Left lung (tissue), 4 donors: ENCODE measurements at regions not wholly inside any gene's neighbourhood (a gene's known extent, or its start where the extent isn't known, plus 50 kb on each side); places are given as distances from the start of the nearest gene placed in this dataset.

ENCODE experiments used
- ATAC-seq: fragments of 200-7000 bp; cut with Tn5 transposase; one replicate; pipeline ENCODE4 v1.9.1; 2020; ENCODE audit warnings: moderate library complexity
- DNase-seq, 4 donors: peaks; one replicate each; pipeline ENCODE4 v3.0.0-alpha.2; 2013 to 2020
- H3K27ac ChIP-seq, 2 donors: fragments of 200-600 bp; sonication (generic) in 1 of 2; one replicate each; pipeline versions ENCODE4 v1.5.0 to v1.8.0; 2020 to 2021
- H3K27me3 ChIP-seq, 2 donors: fragments of 200-600 bp; sonication (generic) in 1 of 2; one replicate each; pipeline versions ENCODE4 v1.5.0 to v1.8.0; 2020 to 2021
- H3K36me3 ChIP-seq, 2 donors: fragments of 200-600 bp; sonication (generic) in 1 of 2; one replicate each; pipeline versions ENCODE4 v1.5.0 to v1.8.0; 2020 to 2021
- H3K4me1 ChIP-seq, 2 donors: fragments of 200-600 bp; one replicate each; pipeline ENCODE4 v1.8.0; 2021
- H3K4me3 ChIP-seq, 2 donors: fragments of 200-600 bp; sonication (generic) in 1 of 2; one replicate each; pipeline versions ENCODE4 v1.5.0 to v1.8.0; 2020 to 2021; ENCODE audit warnings: mild to moderate bottlenecking in 1 of 2
- H3K9me3 ChIP-seq, 2 donors: fragments of 200-600 bp; sonication (generic) in 1 of 2; one replicate each; pipeline versions ENCODE4 v1.5.0 to v1.8.0; 2020 to 2021
- CTCF ChIP-seq, 2 donors: fragments of 200-600 bp; sonication (generic) in 1 of 2; IDR thresholded peaks; one replicate each; pipeline versions ENCODE4 v1.5.0 to v1.8.0; 2021; ENCODE audit warnings: antibody characterized with exemption in 2 of 2
- intact Hi-C, 2 donors: fragments of 100-400 bp; cut with DNase I; formaldehyde crosslinking; loops; one replicate each; pipeline versions ENCODE4 v1.11.2 to v1.14.2; 2022
- donor health status: DM: no; HTN: yes; CAD: no.
- donor health status: DM: no; HTN: no; CAD: no.

DNA sequence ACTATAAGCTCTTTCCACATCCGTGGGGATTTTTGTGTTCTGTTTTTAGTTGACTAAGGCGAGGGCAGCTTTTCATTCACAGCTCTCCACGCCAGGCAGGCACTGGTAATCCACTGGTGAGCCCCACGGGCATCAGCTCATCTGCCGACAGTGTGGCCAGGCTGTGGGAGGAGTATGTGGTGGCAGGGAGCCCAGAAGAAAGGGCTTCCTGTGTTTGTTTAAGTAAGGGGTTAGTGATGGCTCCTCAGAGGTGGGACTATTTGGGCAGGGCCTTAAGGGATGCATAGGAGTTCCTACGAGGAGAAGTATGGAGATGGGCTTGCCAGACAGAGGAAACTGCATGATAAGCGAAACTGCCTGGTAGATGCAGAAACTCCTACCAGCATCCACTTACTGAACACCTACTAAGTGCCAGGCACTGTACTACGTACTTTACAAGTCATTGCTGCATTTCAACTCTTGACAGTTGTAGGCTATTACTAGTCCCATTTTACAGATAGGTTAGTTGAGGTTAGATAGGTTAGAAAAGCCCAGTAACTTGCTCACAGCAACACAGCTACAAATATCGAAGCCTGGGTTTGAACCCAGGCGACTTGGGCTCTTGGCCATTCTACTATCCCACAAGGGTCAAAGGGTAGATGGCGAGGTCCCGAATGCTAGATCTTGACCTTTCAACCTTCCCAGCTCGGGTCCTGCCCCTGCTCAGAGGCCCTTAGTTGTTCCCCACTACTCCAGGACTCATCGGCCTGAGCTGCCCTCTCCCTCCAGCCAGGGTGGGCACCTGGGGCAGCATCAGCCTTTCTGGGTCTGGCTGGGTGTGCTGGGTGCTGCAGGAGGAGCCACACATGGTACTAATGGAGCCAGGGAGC, 55.1 kb downstream of the CEBPB start:
- DNase-seq (no peak), ATAC-seq (no peak)
- intact Hi-C loops: no loop called here
- no peaks in the 10 kb centered on the region for H3K36me3 ChIP-seq
- H3K27ac ChIP-seq: no peak overlapping the region
- H3K4me1 ChIP-seq: peaks cover 0 to 14% of the 10 kb centered on the region in 2 donors
- no peak overlapping the region for H3K4me3 ChIP-seq
- TF ChIP-seq CTCF (IDR thresholded peaks at IDR 0.05): no peak
- no peaks in the 10 kb centered on the region for H3K27me3 ChIP-seq
- H3K9me3 ChIP-seq: no peaks in the 10 kb centered on the region

DNA sequence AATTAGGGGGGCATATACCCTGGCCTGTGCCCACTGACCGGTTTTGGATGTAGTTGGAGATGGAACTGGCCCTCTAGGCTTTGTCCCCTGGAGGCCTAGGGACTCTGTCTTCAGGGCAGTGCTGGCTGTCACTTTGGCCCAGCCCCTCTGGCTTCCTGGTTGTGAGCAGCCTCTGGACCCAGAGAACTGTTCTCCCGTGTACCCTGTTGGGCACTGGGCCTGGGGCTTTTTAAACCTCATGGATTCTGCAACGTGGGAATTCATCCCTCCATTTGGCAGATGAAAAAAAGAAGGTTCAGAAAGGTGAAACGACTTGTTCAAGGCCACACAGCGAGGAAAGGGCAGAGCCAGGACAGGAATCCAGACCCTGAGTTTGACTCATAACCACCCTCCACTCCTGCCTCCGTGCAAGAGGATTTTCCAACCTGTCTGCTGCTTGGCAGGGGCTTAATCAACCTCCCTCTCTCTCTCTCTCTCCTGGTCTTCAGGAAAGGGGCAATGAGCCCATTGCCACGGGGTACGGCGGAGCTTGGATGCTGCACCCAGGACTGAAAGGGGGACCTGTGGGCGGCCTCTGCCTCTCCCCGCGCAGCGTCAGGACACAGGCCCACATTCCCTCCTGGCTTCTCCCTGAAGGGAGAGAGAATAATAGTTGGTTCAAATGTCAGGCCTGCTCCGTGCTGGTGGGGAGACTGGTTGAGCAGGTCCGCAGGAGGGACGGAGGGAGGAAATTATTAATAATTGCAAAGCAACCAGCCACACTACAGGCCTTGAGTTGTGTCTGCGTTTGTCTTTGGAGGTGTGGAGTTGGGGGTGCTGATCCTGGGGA, 56.0 kb downstream of the CEBPB start:
- no peaks in the 10 kb centered on the region for H3K36me3 ChIP-seq
- no peaks in the 10 kb centered on the region for H3K27me3 ChIP-seq
- H3K4me3 ChIP-seq: no peak overlapping the region
- H3K4me1 ChIP-seq: peaks cover 0 to 14% of the 10 kb centered on the region in 2 donors
- H3K9me3 ChIP-seq: no peaks in the 10 kb centered on the region
- DNase-seq: peak in 1 of 4 donors; percentile 71
- ATAC-seq: no peak
- intact Hi-C loops: no loop called here
- no peak overlapping the region for H3K27ac ChIP-seq
- TF ChIP-seq CTCF (IDR thresholded peaks at IDR 0.05): no peak

GRCh38 chr20:50247196-50248094, 56.8 kb downstream of the CEBPB start:
- intact Hi-C loops: no loop called here
- TF ChIP-seq CTCF (IDR thresholded peaks at IDR 0.05): no peak
- no peaks in the 10 kb centered on the region for H3K9me3 ChIP-seq
- no peak overlapping the region for H3K27ac ChIP-seq
- no peaks in the 10 kb centered on the region for H3K27me3 ChIP-seq
- H3K4me1 ChIP-seq: peaks cover 0 to 19% of the 10 kb centered on the region in 2 donors
- no peak for ATAC-seq
- H3K36me3 ChIP-seq: no peaks in the 10 kb centered on the region
- no peak for DNase-seq
- no peak overlapping the region for H3K4me3 ChIP-seq

DNA sequence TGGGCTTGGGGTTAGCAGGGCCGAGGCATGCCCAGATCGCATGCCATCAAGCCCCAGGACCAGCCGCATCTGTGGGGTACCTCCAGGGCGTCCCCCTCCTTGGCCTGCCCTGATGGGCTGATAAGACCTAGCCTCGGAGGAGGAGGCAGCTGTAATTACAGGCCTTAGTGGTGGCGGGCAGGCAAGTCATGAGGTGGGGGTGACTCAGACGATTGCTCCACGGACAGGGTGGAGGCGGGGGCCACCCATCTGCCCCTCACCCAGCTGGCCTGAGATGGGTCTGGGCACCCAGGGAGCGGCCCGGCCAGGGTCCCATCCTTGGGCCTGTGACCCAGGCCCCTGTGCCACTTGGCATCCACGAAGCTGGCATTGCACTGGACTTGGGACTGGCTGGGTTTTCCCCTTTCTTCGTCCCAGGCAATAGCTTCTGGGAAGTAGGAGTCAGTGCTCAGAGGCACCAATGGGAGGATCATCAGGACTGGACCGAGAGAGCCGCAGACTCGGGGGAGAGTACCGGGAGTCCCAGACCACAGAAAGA, 57.5 kb downstream of the CEBPB start:
- Histone ChIP-seq H3K27me3 (no peaks in the 10 kb centered on the region), H3K27ac (no peak overlapping the region), H3K36me3 (no peaks in the 10 kb centered on the region), H3K9me3 (no peaks in the 10 kb centered on the region), H3K4me1 (peaks cover 0 to 26% of the 10 kb centered on the region in 2 donors), H3K4me3 (no peak overlapping the region)
- DNase-seq (peak in 1 of 4 donors; percentile 62), ATAC-seq (peak; percentile 47)
- intact Hi-C loops: no loop called here
- no peak for TF ChIP-seq CTCF (IDR thresholded peaks at IDR 0.05)
